ENCODE measurements at regions not wholly inside any gene's neighbourhood (a gene's known extent, or its start where the extent isn't known, plus 50 kb on each side); places are given as distances from the start of the nearest gene placed in this dataset.
A peak's percentile ranks its signal among the peaks of the same experiment; 100 is the strongest.

DNA sequence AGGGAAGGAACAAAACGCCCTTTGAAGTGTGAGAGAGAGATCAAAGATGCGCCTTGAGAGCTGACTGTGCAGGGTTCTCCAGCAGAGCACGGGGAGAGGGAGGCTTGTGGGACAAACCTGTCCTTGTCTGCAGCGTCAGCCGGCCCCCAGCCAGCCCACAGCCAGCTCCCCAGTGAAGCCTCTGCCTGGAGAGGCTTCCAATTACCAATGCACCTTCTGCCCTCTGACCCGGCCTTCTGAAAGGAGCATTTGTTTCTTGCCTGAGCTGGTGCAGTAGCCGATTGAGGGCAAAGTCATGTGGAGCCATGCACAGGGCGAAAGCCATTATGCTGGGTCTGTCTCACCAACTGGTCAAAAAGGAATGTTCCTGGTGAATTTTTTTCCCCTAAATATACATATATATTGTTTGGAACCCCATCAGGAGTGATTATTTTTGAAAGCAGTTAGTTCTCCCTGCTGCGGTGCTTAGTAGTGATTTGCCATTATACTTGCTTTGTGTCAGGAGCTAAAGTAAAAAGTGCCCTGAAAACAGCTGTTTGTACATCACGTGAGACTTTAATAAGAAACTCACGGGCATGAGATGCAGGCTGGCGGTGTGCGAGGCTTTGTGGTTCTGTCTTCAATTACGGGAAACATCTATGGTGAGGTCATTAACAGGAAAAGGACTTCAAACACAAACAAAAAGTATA is 268.6 kb downstream of the KLF6 start:
- Mint-ChIP-seq H3K27me3 (peaks cover 4% of the 10 kb centered on the region), H3K36me3 (ENCODE audit: low read depth) (no peaks in the 10 kb centered on the region), H3K4me1 (peaks cover 6% of the 10 kb centered on the region), H3K27ac (peak overlapping the region; percentile 70), H3K4me3 (peak overlapping the region; percentile 61), H3K9me3 (no peaks in the 10 kb centered on the region)
- ATAC-seq (replicated peaks) = peak; percentile 46

DNA sequence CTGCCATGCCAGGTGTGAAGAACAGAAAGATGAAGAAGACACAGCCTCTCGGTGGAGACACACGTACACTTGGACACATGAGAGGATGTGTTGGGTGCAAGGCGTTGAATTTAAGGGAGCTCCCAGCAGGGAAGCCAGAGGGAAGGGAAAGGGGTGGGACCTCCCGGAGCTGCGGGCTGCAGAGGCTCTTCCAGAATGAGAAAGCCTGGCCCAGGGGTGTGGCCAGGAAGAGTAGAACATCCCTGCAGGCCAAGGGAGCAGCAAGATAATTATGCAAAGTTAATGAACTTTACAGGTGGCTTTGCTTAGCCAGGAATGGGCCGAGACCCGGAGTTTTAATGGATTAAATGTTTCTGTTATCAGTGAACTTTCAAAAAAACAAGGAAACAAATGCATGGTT is 270.3 kb downstream of the KLF6 start:
- Mint-ChIP-seq H3K36me3 (ENCODE audit: low read depth) (no peaks in the 10 kb centered on the region), H3K4me3 (no peak overlapping the region)
- no peak for ATAC-seq (replicated peaks)

DNA sequence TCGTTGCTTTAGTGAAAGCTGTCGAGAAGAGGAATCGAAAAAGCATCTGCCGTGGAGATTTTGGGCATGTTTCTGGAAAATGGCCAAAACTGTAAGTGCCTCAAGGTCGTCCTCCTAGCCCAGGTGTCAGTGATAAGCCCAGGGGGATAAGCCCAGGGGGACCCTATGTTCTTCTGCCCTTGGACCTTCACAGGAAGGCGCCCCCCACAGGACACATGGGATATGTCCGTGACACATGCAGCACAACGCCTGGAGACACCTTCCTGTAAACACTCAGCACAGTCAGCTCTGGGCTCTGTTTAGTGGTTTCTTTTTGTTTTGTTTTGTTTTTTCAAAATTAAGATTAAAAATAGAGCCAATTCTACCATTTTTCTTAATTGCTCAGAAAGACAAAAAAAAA is 272.7 kb downstream of the KLF6 start:
- no peak overlapping the region for H3K4me3 Mint-ChIP-seq
- H3K4me1 Mint-ChIP-seq = peaks cover 13% of the 10 kb centered on the region
- no peaks in the 10 kb centered on the region for H3K36me3 Mint-ChIP-seq (ENCODE audit: low read depth)
- no peak overlapping the region for H3K27ac Mint-ChIP-seq
- no peaks in the 10 kb centered on the region for H3K9me3 Mint-ChIP-seq
- peaks cover 4% of the 10 kb centered on the region for H3K27me3 Mint-ChIP-seq
- ATAC-seq (replicated peaks) = no peak

More for the DNA sequence above, 270.3 kb downstream of the KLF6 start:
- Mint-ChIP-seq H3K9me3 (no peaks in the 10 kb centered on the region), H3K27ac (no peak overlapping the region), H3K27me3 (peaks cover 4% of the 10 kb centered on the region), H3K4me1 (peaks cover 13% of the 10 kb centered on the region)

DNA sequence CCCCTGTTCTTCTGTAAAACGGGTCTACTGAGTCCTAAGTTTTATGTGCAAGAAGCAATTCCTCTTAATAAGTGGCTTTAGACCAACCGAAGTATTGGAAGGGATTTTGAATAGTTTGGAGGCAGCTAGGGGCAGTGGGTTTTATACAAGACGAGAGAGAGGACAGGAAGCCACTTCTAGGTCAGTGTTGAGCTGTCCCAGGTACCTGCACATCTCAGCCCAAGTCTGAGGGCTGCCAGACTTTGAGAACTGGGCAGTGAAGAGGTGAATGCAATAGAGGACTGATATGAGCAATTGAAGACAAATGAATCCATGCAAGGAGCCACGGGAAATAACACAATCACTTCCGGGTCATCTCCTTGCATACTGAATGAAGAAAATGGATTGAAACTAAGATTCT is 273.5 kb downstream of the KLF6 start:
- no peaks in the 10 kb centered on the region for H3K9me3 Mint-ChIP-seq
- H3K4me1 Mint-ChIP-seq = peaks cover 8% of the 10 kb centered on the region
- peaks cover under 1% of the 10 kb centered on the region for H3K27me3 Mint-ChIP-seq
- H3K27ac Mint-ChIP-seq = peak overlapping the region; percentile 31
- no peak overlapping the region for H3K4me3 Mint-ChIP-seq
- H3K36me3 Mint-ChIP-seq (ENCODE audit: low read depth) = no peaks in the 10 kb centered on the region
- ATAC-seq (replicated peaks) = no peak

DNA sequence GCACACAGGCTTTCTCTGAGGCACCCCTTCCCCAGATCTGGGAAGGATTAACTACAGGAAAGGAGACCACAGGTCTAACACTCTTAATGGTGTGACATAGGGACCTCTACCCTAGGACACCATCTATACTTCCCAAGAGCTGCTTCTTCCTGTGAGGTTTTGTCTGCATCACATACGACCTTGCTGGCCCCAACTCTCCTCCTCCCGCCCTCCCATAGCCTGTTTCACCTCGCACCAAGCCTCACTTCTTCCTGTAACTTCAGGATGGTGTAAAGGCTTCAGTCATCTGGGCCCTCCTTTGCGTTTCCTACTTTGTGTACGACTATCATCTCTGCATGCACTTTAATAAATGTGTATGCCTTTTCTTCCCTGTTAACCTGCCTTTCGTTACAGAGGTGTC is 274.3 kb downstream of the KLF6 start:
- no peaks in the 10 kb centered on the region for H3K36me3 Mint-ChIP-seq (ENCODE audit: low read depth)
- no peaks in the 10 kb centered on the region for H3K27me3 Mint-ChIP-seq
- ATAC-seq (replicated peaks) = no peak
- H3K4me3 Mint-ChIP-seq = no peak overlapping the region
- H3K9me3 Mint-ChIP-seq = no peaks in the 10 kb centered on the region
- H3K4me1 Mint-ChIP-seq = peaks cover 7% of the 10 kb centered on the region
- H3K27ac Mint-ChIP-seq = no peak overlapping the region

DNA sequence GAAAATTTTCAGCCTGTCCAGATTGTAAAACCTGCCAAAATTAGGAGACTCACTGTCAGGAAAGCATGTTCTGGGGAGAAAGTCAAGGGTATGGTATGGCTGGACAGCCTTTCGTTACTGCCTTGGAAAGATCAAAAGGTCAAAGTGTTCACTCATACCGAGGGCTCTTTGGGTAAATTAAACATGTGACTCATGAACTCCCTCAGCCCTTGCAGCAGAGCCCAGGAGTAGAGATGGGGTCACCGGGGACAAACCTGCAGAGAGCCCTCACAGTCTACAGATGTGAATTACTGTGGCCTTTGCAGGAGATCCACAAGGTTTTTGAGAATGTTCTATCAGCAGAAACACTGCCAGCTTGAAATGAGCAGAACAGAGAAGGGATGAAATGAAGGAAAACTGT is 275.7 kb downstream of the KLF6 start:
- H3K27ac Mint-ChIP-seq = no peak overlapping the region
- no peaks in the 10 kb centered on the region for H3K27me3 Mint-ChIP-seq
- ATAC-seq (replicated peaks) = peak; percentile 29
- no peaks in the 10 kb centered on the region for H3K9me3 Mint-ChIP-seq
- peaks cover 7% of the 10 kb centered on the region for H3K4me1 Mint-ChIP-seq
- no peaks in the 10 kb centered on the region for H3K36me3 Mint-ChIP-seq (ENCODE audit: low read depth)
- H3K4me3 Mint-ChIP-seq = no peak overlapping the region

DNA sequence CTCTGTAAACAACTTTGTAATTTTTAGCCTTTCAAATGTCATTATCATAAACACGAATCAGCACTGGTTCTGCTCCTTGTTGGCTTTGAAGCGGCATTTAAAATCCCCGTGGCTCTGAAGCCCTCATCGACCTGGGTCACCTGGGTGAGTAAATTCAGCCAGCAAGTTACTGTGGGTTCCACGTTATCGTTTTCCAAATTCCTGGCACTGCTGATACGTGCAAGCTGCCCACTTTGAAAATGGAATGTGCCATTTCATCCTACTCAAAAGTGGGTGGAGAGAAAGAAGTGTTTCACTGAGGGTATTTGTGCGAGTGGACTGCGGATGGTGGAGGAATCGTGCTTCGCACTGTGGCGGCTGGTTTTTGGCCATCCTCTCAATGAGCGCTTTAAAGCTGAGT is 281.7 kb downstream of the KLF6 start:
- no peaks in the 10 kb centered on the region for H3K4me1 Mint-ChIP-seq
- no peak overlapping the region for H3K4me3 Mint-ChIP-seq
- no peak overlapping the region for H3K27ac Mint-ChIP-seq
- no peak for ATAC-seq (replicated peaks)
- H3K36me3 Mint-ChIP-seq (ENCODE audit: low read depth) = no peaks in the 10 kb centered on the region
- H3K27me3 Mint-ChIP-seq = peaks cover 4% of the 10 kb centered on the region
- H3K9me3 Mint-ChIP-seq = no peaks in the 10 kb centered on the region

DNA sequence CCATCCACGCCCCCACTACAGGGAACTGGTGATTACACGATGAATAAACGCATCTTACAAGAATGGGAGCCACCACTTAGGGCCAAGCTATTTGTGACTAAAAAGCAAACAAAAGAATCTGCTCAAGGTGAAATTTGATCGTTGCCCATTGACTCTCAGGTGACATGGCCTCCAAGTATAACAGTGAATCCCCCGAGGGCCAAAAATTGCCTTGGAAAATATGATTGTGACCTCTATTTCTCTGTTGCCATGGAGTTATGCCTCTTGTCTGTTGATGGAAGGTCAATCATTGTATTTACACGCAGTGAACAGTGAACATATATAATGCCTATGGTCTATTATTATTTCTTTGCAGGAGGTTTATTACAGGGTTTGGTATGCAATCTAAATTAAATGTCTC is 282.3 kb downstream of the KLF6 start:
- Mint-ChIP-seq H3K36me3 (ENCODE audit: low read depth) (no peaks in the 10 kb centered on the region), H3K9me3 (no peaks in the 10 kb centered on the region), H3K27ac (no peak overlapping the region), H3K4me1 (no peaks in the 10 kb centered on the region), H3K4me3 (no peak overlapping the region), H3K27me3 (peaks cover 4% of the 10 kb centered on the region)
- ATAC-seq (replicated peaks) = no peak

DNA sequence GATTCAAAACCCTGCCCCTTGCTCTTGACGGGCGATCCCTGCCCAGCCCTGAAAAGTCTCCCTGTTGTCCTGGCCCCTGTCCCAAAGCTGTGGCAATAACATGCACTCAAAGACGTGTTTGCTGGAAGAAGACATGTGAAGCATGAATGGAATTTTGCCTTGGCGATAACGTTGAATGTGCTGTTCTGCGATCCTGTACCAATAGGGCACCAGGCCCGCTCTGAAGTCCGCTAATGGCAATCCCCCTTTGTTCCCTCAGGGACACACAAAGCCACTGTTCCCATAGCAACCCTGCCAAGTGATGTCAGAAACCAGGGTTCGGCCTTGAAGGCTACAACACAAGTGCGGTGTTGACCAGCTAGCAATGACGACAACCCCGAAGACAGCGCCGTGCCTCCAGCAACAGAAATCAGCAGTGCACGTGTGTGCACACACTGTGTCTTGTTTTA is 284.6 kb downstream of the KLF6 start:
- no peaks in the 10 kb centered on the region for H3K4me1 Mint-ChIP-seq
- H3K9me3 Mint-ChIP-seq = no peaks in the 10 kb centered on the region
- ATAC-seq (replicated peaks) = no peak
- no peak overlapping the region for H3K27ac Mint-ChIP-seq
- no peaks in the 10 kb centered on the region for H3K36me3 Mint-ChIP-seq (ENCODE audit: low read depth)
- H3K4me3 Mint-ChIP-seq = no peak overlapping the region
- H3K27me3 Mint-ChIP-seq = peaks cover 10% of the 10 kb centered on the region

DNA sequence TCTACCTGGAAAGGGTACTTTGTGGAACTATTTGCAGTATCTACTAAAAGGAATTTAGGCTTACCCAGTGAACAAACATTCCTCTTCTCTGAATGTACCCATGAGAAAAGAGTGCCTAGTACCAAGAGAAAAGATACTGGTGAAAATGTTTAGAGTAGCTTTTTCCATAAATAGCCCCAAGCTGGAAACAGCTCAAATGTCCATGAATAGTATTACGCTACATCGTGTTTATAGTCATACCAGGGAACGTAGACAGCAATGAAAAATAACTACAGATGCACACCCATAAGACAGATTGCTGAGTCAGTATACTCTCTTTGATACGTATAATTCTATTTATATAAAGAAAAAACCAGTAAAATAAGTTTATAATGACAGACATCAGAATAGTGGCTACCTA is 285.9 kb downstream of the KLF6 start:
- no peaks in the 10 kb centered on the region for H3K4me1 Mint-ChIP-seq
- H3K36me3 Mint-ChIP-seq (ENCODE audit: low read depth) = no peaks in the 10 kb centered on the region
- H3K27me3 Mint-ChIP-seq = peaks cover 10% of the 10 kb centered on the region
- no peak overlapping the region for H3K27ac Mint-ChIP-seq
- ATAC-seq (replicated peaks) = no peak
- H3K4me3 Mint-ChIP-seq = no peak overlapping the region
- no peaks in the 10 kb centered on the region for H3K9me3 Mint-ChIP-seq

DNA sequence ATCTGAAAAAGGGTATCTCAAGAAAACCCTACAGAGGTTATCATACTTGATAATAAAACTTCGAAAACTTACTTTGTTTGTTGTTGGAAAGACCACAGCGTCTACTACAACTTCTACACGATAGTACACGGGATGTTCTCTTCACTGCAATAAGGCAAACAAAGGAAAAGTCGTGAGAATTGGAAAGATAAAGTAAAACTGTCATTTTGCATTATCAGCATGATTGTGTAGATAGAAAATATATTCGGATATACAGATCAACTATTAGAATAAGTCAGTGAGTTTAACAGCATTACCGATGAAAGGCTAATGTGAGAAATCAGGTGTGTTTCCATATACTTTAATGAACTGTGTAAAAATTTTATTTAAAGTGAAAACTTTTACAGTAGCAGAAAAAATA is 287.4 kb downstream of the KLF6 start:
- Mint-ChIP-seq H3K9me3 (no peaks in the 10 kb centered on the region), H3K36me3 (ENCODE audit: low read depth) (no peaks in the 10 kb centered on the region), H3K4me3 (no peak overlapping the region), H3K4me1 (no peaks in the 10 kb centered on the region), H3K27me3 (peaks cover 10% of the 10 kb centered on the region), H3K27ac (no peak overlapping the region)
- no peak for ATAC-seq (replicated peaks)

DNA sequence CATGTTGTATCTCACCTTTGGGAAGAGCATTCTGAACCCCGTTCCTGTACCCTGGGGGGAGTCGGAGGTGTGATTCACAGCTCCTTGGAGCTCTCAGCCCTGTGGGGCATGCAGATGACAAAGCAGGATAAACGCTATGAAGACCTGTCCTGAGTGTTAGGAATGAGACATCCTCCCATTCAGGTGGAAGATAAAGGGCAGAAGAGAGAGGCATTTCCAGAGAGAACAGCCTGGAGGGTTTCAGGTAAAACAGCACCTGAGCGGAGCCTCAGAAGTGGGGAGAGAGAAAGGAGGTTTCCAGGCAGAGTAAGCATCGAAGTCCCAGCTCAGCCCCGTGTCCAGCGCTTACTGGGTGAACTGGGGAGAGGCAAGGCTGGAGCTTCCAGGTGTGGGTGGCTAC is 288.9 kb downstream of the KLF6 start:
- H3K36me3 Mint-ChIP-seq (ENCODE audit: low read depth) = no peaks in the 10 kb centered on the region
- H3K9me3 Mint-ChIP-seq = no peaks in the 10 kb centered on the region
- H3K27me3 Mint-ChIP-seq = peaks cover 10% of the 10 kb centered on the region
- no peak overlapping the region for H3K4me3 Mint-ChIP-seq
- H3K4me1 Mint-ChIP-seq = no peaks in the 10 kb centered on the region
- ATAC-seq (replicated peaks) = no peak
- no peak overlapping the region for H3K27ac Mint-ChIP-seq

DNA sequence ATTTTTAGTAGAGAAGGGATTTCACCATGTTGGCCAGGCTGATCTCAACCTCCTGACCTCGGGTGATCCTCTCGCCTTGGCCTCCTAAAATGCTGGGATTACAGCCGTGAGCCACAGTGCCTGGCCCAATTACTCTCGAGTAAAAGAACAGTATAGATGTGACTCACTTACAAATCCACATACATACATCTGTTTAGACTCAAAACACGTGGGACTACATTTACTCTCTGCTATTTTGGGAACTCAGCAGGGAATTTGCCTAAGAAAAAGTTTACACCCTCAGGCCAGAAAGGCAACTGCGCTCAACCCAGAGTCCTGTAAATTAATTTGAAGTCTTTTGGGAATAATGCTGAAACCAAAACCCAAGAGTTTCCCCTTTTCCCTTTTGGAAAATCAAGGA is 289.7 kb downstream of the KLF6 start:
- peaks cover 10% of the 10 kb centered on the region for H3K27me3 Mint-ChIP-seq
- H3K9me3 Mint-ChIP-seq = no peaks in the 10 kb centered on the region
- no peak overlapping the region for H3K27ac Mint-ChIP-seq
- no peak for ATAC-seq (replicated peaks)
- no peak overlapping the region for H3K4me3 Mint-ChIP-seq
- no peaks in the 10 kb centered on the region for H3K36me3 Mint-ChIP-seq (ENCODE audit: low read depth)
- no peaks in the 10 kb centered on the region for H3K4me1 Mint-ChIP-seq

DNA sequence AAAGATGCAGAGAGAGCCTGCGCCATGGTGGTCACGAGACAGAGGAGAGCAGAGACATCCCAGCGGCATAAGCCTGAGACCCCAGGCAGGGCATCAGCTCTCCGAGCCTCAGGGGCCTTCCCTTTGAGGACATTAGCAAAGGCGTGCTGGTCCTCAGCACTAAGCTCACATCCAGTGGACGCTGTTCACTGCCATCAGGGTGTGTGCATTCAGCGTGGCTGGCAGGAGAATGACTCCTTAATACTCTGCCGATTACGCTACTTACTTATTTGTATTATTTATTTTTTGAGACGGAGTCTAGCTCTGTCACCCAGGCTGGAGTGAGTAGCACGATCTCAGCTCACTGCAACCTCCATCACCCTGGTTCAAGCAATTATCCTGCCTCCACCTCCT is 290.2 kb downstream of the KLF6 start:
- H3K27me3 Mint-ChIP-seq = peaks cover 10% of the 10 kb centered on the region
- no peaks in the 10 kb centered on the region for H3K9me3 Mint-ChIP-seq
- H3K4me3 Mint-ChIP-seq = no peak overlapping the region

DNA sequence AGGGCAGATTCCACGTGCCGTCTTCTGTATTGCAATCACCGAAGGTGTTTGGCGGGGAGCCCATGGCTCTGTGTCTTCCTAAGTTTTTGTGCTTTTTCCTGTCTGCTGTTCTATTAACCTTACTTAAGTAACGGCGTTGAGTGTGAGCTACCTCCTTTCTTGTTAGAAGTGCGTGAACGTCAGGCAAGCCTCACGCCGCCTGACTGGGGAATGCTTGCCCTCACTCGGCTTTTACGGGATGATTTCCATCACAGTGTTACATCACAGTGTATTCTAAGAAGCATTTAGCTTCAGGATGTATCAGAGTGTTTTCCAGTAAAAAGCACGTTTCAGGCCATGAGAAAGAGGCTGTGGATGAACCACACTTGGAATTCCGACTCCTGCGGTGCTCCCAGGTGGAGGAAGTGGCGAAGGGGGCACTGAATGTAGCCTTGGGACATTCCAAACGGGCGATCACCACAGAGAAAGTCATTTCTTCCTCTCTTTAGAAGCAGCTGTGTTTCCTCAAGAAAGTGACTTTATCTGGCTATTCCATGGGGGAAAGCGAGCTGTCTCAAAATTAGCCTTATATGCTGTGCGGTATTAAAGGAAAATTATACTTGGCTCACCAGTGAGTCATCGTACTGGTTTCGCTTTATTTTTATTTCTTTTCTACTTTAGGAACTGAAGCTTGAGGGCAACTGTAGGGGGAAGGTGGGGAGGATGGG is 290.7 kb downstream of the KLF6 start:
- Mint-ChIP-seq H3K4me3 (no peak overlapping the region), H3K27ac (no peak overlapping the region), H3K9me3 (no peaks in the 10 kb centered on the region), H3K27me3 (peaks cover 10% of the 10 kb centered on the region), H3K36me3 (ENCODE audit: low read depth) (no peaks in the 10 kb centered on the region), H3K4me1 (no peaks in the 10 kb centered on the region)
- ATAC-seq (replicated peaks) = no peak

More for the DNA sequence above, 290.2 kb downstream of the KLF6 start:
- no peak for ATAC-seq (replicated peaks)
- Mint-ChIP-seq H3K36me3 (ENCODE audit: low read depth) (no peaks in the 10 kb centered on the region), H3K4me1 (no peaks in the 10 kb centered on the region), H3K27ac (no peak overlapping the region)
